AG09319 (cell line): ENCODE measurements at regions not wholly inside any gene's neighbourhood (a gene's known extent, or its start where the extent isn't known, plus 50 kb on each side); places are given as distances from the start of the nearest gene placed in this dataset.

Source experiments
- DNase-seq: peaks from one replicate; pipeline ENCODE4 v3.0.0-alpha.2; 2010; ENCODE audit warnings: low read depth; ENCODE audit errors: extremely low read depth
- CTCF ChIP-seq: IDR thresholded peaks from 2 replicates; pipeline ENCODE4 v1.5.1; 2011; ENCODE audit warnings: low read depth, mild to moderate bottlenecking, inconsistent platforms, low read length, moderate library complexity

GRCh38 chr5:108529381-108529780 lies 147.5 kb upstream of the FBXL17 start:
- no peak for DNase-seq
- TF ChIP-seq CTCF: no peak

- TF ChIP-seq CTCF: no peak
- DNase-seq: no peak
Observed at GRCh38 chr5:108528655-108529054, 146.8 kb upstream of the FBXL17 start.

GRCh38 chr5:108524564-108524963 lies 142.7 kb upstream of the FBXL17 start:
- TF ChIP-seq CTCF: no peak
- DNase-seq: no peak

- no peak for TF ChIP-seq CTCF
- DNase-seq: no peak
Observed at GRCh38 chr5:108523360-108523759, 141.5 kb upstream of the FBXL17 start.

- peak; percentile 74 for TF ChIP-seq CTCF
- DNase-seq: peak; percentile 30
Observed at GRCh38 chr5:108521841-108522506, 140.1 kb upstream of the FBXL17 start.

GRCh38 chr5:108521011-108521700 lies 139.3 kb upstream of the FBXL17 start:
- no peak for DNase-seq
- TF ChIP-seq CTCF: no peak

GRCh38 chr5:108516785-108517184 lies 134.9 kb upstream of the FBXL17 start:
- TF ChIP-seq CTCF: no peak
- no peak for DNase-seq
